ENCODE measurements at regions not wholly inside any gene's neighbourhood (a gene's known extent, or its start where the extent isn't known, plus 50 kb on each side); places are given as distances from the start of the nearest gene placed in this dataset.
"Not testable (repeated sequence)": the region's sequence is repeated elsewhere in the genome, so short reads cannot be mapped to it uniquely, and the experiment has no call there.

DNA sequence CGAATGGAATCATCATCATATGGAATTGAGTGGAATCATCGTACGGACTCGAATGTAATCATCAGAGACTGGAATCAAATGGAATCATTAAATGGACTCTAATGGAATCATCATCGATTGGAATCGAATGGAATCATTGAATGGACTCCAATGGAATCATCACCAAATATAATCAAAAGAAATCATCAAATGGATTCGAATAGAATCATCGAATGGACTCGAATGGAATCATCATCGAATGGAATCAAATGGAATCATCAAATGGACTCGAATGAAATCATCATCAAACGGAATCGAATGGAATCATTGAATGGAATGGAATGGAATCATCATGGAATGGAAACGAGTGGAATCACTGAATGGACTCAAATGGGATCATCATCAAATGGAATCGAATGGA, 233.5 kb downstream of the SHCBP1 start:
- DNase-seq (ENCODE audit: low read depth), result peak; percentile 72

DNA sequence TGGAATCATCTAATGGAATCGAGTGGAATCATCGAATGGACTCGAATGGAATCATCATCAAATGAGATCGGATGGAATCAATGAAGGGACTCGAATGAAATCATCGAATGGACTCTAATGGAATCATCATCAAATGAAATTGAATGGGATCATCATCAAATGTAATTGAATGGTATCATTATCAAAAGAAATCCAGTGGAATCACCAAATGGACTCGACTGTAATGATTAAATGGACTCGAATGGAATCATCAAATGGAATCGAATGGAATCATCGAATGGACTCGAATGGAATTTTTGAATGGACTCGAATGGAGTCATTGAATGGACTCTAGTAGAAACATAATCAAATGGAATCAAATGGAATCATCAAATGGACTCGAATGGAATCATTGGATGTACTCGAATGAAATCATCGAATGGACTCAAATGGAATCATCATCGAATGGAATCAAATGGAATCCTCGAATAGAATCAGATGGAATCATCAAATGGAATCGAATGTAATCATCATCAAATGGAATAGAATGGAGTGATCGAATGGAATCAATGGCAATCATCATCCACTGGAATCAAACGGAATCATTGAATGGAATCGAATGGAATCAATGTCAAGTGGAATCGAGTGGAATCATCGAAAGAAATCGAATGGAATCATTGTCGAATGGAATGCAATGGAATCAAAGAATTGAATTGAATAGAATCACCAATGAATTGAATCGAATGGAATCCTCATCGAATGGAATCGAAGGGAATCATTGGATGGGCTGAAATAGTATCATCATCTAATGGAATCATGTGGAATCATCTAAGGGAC, 234.2 kb downstream of the SHCBP1 start:
- DNase-seq (ENCODE audit: low read depth), result peak; percentile 37

DNA sequence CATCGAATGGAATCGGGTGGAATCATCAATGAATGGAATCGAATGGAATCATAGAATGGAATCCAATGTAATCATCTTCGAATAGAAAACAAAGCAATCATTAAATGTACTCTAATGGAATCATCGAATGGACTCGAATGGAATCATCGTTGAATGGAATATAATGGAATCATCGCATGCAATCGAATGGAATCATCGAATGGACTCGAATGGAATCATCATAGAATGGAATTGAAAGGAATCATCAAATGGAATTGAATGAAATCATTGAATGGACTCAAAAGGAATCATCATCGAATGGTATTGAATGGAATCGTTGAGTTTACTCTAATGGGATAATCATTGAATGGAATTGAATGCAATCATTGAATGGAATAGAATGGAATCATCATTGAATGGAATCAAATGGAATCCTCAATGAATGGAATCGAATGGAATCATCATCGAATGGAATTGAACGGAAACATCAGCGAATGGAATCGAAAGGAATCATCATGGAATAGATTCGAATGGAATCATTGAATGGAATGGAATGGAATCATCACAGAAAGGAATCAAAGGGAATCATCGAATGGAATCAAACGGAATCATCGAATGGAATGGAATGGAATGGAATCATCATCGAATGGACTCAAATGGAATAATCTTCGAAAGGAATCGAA, 234.9 kb downstream of the SHCBP1 start:
- not testable (repeated sequence) for DNase-seq (ENCODE audit: low read depth)

DNA sequence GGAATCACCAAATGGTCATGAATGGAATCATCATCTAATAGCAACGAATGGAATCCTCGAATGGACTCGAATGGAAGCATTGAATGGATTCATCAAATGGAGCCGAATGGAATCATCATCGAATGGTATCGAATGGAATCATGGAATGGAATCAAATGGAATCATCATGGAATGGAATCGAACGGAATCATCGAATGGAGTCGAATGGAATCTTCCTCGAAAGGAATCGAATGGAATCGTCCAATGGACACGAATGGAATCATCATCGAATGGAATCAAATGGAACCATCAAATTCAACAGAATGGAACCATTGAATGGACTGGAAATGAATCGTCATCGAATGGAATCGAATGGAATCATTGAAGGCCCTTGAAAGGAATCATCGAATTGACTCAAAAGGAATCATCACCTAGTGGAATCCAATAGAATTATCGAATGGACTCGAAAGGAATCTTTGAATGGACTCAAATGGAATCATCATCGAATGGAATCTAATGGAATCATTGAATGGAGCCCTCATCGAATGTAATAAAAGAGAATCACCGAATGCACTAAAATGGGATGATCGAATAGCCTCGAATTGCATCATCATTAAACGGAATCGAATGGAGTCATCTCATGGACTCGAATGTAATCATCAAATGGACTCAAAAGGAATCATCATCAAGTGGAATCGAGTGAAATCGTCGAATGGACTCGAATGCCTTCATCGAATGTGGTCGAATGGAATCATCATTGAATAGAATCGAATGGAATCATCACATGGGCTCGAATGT, 236.7 kb downstream of the SHCBP1 start:
- not testable (repeated sequence) for DNase-seq (ENCODE audit: low read depth)

DNA sequence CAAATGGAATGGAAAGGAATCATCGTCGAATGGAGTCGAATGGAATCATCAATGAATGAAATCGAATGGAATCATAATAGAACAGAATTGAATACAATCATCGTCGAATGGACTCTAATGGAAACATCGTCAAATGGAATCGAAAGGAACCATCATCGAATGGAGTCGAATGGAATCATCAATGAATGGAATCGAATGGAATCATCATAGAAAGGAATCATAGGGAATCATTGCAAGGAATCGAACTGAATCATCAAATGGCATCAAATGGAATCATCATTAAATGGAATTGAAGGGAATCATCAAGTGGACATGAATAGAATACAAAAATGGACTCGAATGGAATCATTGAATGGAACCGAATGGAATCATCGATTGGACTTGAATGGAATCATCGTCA, 237.6 kb downstream of the SHCBP1 start:
- not testable (repeated sequence) for DNase-seq (ENCODE audit: low read depth)

DNA sequence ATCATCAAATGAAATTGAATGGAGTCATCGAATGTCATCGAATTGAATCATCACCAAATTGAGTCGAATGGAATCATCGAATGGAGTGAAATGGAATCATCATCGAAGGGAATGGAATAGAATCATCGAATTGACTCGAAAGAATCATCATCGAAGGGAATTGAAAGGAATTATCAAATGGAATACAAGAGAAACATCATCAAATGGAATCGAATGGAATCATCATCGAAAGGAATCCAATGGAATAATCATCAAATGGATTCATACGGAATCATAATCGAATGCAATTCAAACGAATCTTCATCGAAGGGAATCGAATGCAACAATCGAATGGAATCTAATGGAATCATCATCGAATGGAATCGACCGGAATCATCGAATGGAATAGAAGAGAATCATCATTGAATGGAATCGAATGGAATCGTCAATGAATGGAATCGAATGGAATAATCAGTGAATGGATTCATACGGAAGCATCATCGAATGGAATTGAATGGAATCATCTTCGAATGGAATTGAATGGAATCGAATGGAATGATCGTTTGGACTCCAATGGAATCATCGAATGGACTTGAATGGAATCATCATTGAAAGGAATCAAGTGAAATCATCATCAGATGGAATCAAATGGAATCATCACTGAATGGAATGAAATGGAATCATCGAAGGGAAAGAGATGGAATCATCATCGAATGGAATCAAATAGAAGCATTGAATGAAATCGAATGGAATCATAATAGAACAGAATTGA, 238.2 kb downstream of the SHCBP1 start:
- DNase-seq (ENCODE audit: low read depth), result not testable (repeated sequence)

DNA sequence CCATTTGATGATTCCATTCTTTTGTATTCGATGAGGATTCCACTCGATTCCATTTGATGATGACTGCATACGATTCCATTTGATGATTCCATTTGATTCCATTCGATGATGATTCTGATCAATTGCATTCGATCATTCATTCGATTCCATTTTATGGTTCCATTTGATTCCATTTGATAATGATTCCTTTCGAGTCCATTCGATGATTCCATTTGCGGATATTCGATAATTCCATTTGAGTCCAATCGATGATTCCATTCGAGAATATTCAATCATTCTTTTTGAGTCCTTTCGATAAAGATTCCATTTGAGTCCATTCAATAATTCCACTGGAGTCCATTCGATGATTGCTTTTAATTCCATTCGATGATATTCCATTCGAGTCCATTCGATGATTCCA, 239.1 kb downstream of the SHCBP1 start:
- DNase-seq (ENCODE audit: low read depth), result not testable (repeated sequence)

DNA sequence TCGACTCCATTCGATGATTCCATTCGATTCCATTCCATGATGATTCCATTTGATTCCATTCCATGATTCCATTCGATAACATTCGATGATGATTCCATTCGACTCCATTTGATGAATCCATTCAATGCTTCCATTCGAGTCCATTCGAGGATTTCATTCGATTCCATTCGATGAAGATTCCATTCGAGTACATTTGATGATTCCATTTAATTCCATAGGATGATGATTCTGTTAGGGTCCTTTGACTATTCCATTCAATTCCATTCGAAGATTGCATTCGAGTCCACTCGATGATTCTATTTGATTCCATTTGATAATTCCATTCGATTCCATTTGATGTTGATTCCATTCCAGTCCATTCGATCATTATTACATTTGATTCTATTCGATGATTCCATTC, 239.8 kb downstream of the SHCBP1 start:
- DNase-seq (ENCODE audit: low read depth), result not testable (repeated sequence)
